H9 (cell line): ENCODE measurements at regions not wholly inside any gene's neighbourhood (a gene's known extent, or its start where the extent isn't known, plus 50 kb on each side); places are given as distances from the start of the nearest gene placed in this dataset.

Source experiments
- DNase-seq: peaks from one replicate; pipeline ENCODE4 v3.0.0-alpha.2; 2017
- H2AFZ ChIP-seq: one replicate; pipeline ENCODE4 v1.6.1; 2013; ENCODE audit warnings: mild to moderate bottlenecking, low read length, control low read depth, moderate library complexity
- H2AK5ac ChIP-seq: 2 replicates; pipeline ENCODE4 v1.6.1; 2013; ENCODE audit warnings: low read length, control low read depth, mixed read lengths; ENCODE audit not compliant: insufficient read length
- H2BK120ac ChIP-seq: one replicate; pipeline ENCODE4 v1.6.1; 2013; ENCODE audit warnings: low read depth, mild to moderate bottlenecking, low read length, control low read depth, inconsistent platforms; ENCODE audit not compliant: poor library complexity, severe bottlenecking
- H2BK12ac ChIP-seq: 2 replicates; pipeline ENCODE4 v1.6.1; 2013; ENCODE audit warnings: low read length, control low read depth, mixed read lengths, low read depth; ENCODE audit not compliant: insufficient read length
- H2BK15ac ChIP-seq: 2 replicates; pipeline ENCODE4 v1.6.1; 2013; ENCODE audit warnings: low read depth, low read length, control low read depth
- H2BK20ac ChIP-seq: one replicate; pipeline ENCODE4 v1.6.1; 2013; ENCODE audit warnings: low read depth, mild to moderate bottlenecking, low read length, control low read depth, inconsistent platforms; ENCODE audit not compliant: poor library complexity, severe bottlenecking
- H2BK5ac ChIP-seq: 2 replicates; pipeline ENCODE4 v1.6.1; 2013; ENCODE audit warnings: low read length, control low read depth, mixed read lengths; ENCODE audit not compliant: insufficient read length
- H3K14ac ChIP-seq: 2 replicates; pipeline ENCODE4 v1.6.1; 2013; ENCODE audit warnings: low read length, control low read depth; ENCODE audit not compliant: insufficient read depth
- H3K18ac ChIP-seq: 2 replicates; pipeline ENCODE4 v1.6.1; 2013; ENCODE audit warnings: low read depth, mild to moderate bottlenecking, mixed read lengths, low read length, control low read depth; ENCODE audit not compliant: insufficient read length
- H3K23ac ChIP-seq: 2 replicates; pipeline ENCODE4 v1.6.1; 2013; ENCODE audit warnings: low read length, control low read depth, mixed read lengths, low read depth; ENCODE audit not compliant: insufficient read length
- H3K23me2 ChIP-seq: 2 replicates; pipeline ENCODE4 v1.6.1; 2013; ENCODE audit warnings: low read depth, mild to moderate bottlenecking, mixed read lengths, low read length, control low read depth; ENCODE audit not compliant: insufficient read length, poor library complexity, severe bottlenecking
- H3K27ac ChIP-seq: 2 replicates; pipeline ENCODE4 v1.5.1; 2013; ENCODE audit warnings: low read length, control low read depth, mixed read lengths, low read depth; ENCODE audit not compliant: insufficient read length
- H3K27me3 ChIP-seq: 2 replicates; pipeline ENCODE4 v1.6.1; 2013; ENCODE audit warnings: low read length, control low read depth, inconsistent platforms; ENCODE audit not compliant: insufficient read depth
- H3K4ac ChIP-seq: 2 replicates; pipeline ENCODE4 v1.6.1; 2013; ENCODE audit warnings: low read depth, mild to moderate bottlenecking, control low read depth, inconsistent platforms, low read length, moderate library complexity
- H3K4me1 ChIP-seq: 2 replicates; pipeline ENCODE4 v1.6.1; 2013; ENCODE audit warnings: low read length, control low read depth, inconsistent platforms; ENCODE audit not compliant: insufficient read depth
- H3K4me2 ChIP-seq: 2 replicates; pipeline ENCODE4 v1.6.1; 2013; ENCODE audit warnings: low read length, control low read depth, mixed read lengths; ENCODE audit not compliant: insufficient read length, insufficient read depth
- H3K56ac ChIP-seq: 2 replicates; pipeline ENCODE4 v1.6.1; 2013; ENCODE audit warnings: low read depth, mild to moderate bottlenecking, mixed read lengths, low read length, control low read depth; ENCODE audit not compliant: insufficient read length
- H3K79me1 ChIP-seq: 2 replicates; pipeline ENCODE4 v1.6.1; 2013; ENCODE audit warnings: low read depth, mild to moderate bottlenecking, moderate library complexity, low read length, control low read depth, inconsistent platforms; ENCODE audit not compliant: insufficient read depth, poor library complexity, severe bottlenecking
- H3K79me2 ChIP-seq: 2 replicates; pipeline ENCODE4 v1.6.1; 2013; ENCODE audit warnings: low read length, control low read depth, inconsistent platforms; ENCODE audit not compliant: insufficient read depth
- H3K9ac ChIP-seq: 2 replicates; pipeline ENCODE4 v1.6.1; 2013; ENCODE audit warnings: low read length, control low read depth, mixed read lengths; ENCODE audit not compliant: insufficient read length; ENCODE audit errors: extremely low read depth
- H3K9me3 ChIP-seq: one replicate; pipeline ENCODE4 v1.6.1; 2013; ENCODE audit warnings: low read depth, low read length, inconsistent platforms; ENCODE audit not compliant: control insufficient read depth
- H3T11ph ChIP-seq: one replicate; pipeline ENCODE4 v1.6.1; 2013; ENCODE audit warnings: mild to moderate bottlenecking, low read length, control low read depth, inconsistent platforms
- H4K20me1 ChIP-seq: one replicate; pipeline ENCODE4 v1.6.1; 2013; ENCODE audit not compliant: control insufficient read depth, insufficient read length, insufficient read depth
- H4K5ac ChIP-seq: 2 replicates; pipeline ENCODE4 v1.6.1; 2013; ENCODE audit warnings: low read depth, mild to moderate bottlenecking, mixed read lengths, low read length, control low read depth; ENCODE audit not compliant: insufficient read length
- H4K8ac ChIP-seq: replicated peaks from 2 replicates; pipeline ENCODE4 v1.6.1; 2013; ENCODE audit warnings: low read length, control low read depth, mixed read lengths, low read depth; ENCODE audit not compliant: insufficient read length
- H4K91ac ChIP-seq: 2 replicates; pipeline ENCODE4 v1.6.1; 2013; ENCODE audit warnings: low read depth, mild to moderate bottlenecking, moderate library complexity, mixed read lengths, low read length, control low read depth; ENCODE audit not compliant: insufficient read length
- H3K27ac Mint-ChIP-seq, 3 experiments: 2 replicates in 2 of 3; 3 replicates in 1 of 3; pipeline ENCODE4 v1.8.0; 2020 to 2021; ENCODE audit warnings: mixed read lengths in 3 of 3, mild to moderate bottlenecking in 1 of 3, moderate library complexity in 1 of 3
- H3K27me3 Mint-ChIP-seq: 2 replicates; pipeline ENCODE4 v1.8.0; 2021; ENCODE audit warnings: low read depth, mild to moderate bottlenecking, moderate library complexity, mixed read lengths
- H3K36me3 Mint-ChIP-seq, 3 experiments: 2 replicates in 2 of 3; 3 replicates in 1 of 3; pipeline ENCODE4 v1.8.0; 2020 to 2021; ENCODE audit warnings: low read depth in 3 of 3, mixed read lengths in 3 of 3; ENCODE audit not compliant: insufficient read depth in 1 of 3
- H3K4me1 Mint-ChIP-seq, 2 experiments: 2 replicates each; pipeline ENCODE4 v1.8.0; 2020; ENCODE audit warnings: mixed read lengths in 2 of 2
- H3K4me3 Mint-ChIP-seq, 2 experiments: 2 replicates in 1 of 2; 3 replicates in 1 of 2; pipeline ENCODE4 v1.8.0; 2020 to 2021; ENCODE audit warnings: mild to moderate bottlenecking in 2 of 2, mixed read lengths in 2 of 2, moderate library complexity in 1 of 2
- H3K9me3 Mint-ChIP-seq, 2 experiments: 2 replicates in 1 of 2; 3 replicates in 1 of 2; pipeline ENCODE4 v1.8.0; 2020; ENCODE audit warnings: mild to moderate bottlenecking in 2 of 2, mixed read lengths in 2 of 2, moderate library complexity in 1 of 2
- CTCF ChIP-seq: fragments of 200-600 bp; sonication (generic); conservative IDR thresholded peaks from 3 replicates; pipeline ENCODE4 v1.8.0; 2021; ENCODE audit warnings: antibody characterized with exemption, mild to moderate bottlenecking
- WGBS: extraction: QIAGEN DNeasy Blood & Tissue Kit; methylation state at CpG from one replicate; pipeline ENCODE4 v1.1.7; 2013; ENCODE audit warnings: missing lambda C conversion rate, low lambda C conversion rate, mixed read lengths; ENCODE audit not compliant: insufficient read length; ENCODE audit errors: extremely low coverage; 5-methylcytosine and 5-hydroxymethylcytosine counted together

- H4K91ac ChIP-seq: no peak overlapping the region
- no peak overlapping the region for H3T11ph ChIP-seq
- H3K4me1 ChIP-seq: no peaks in the 10 kb centered on the region
Measured at GRCh38 chr5:58048185-58048925, 411.5 kb downstream of the PLK2 start.

More at GRCh38 chr5:58048185-58048925, 411.5 kb downstream of the PLK2 start:
- Histone ChIP-seq H2BK20ac (no peak overlapping the region), H3K23me2 (no peaks in the 10 kb centered on the region), H3K56ac (no peak overlapping the region), H3K27ac (no peak overlapping the region), H3K79me1 (no peaks in the 10 kb centered on the region), H3K79me2 (no peaks in the 10 kb centered on the region), H3K23ac (no peak overlapping the region), H3K18ac (no peak overlapping the region), H2BK12ac (no peak overlapping the region), H3K14ac (no peak overlapping the region), H3K4ac (no peak overlapping the region), H2BK15ac (no peak overlapping the region), H2AFZ (no peak overlapping the region), H4K20me1 (no peaks in the 10 kb centered on the region), H3K9ac (no peak overlapping the region), H3K4me2 (no peak overlapping the region), H3K27me3 (no peaks in the 10 kb centered on the region), H3K9me3 (no peaks in the 10 kb centered on the region), H4K5ac (no peak overlapping the region), H4K8ac (no peak overlapping the region), H2AK5ac (no peak overlapping the region), H2BK120ac (no peak overlapping the region), H2BK5ac (no peak overlapping the region)
- no CpG with 5 or more reads among the region's 4 CpGs for WGBS
- no peak for TF ChIP-seq CTCF
- Mint-ChIP-seq H3K4me3 (no peak overlapping the region), H3K9me3 (peaks cover 0 to 6% of the 10 kb centered on the region in 2 experiments; a peak in 2 of 5 replicates), H3K27ac (no peak overlapping the region), H3K4me1 (no peaks in the 10 kb centered on the region), H3K36me3 (no peaks in the 10 kb centered on the region), H3K27me3 (no peaks in the 10 kb centered on the region)
- DNase-seq: no peak
